Retinal pigment epithelial cell (primary cell): ENCODE measurements at regions not wholly inside any gene's neighbourhood (a gene's known extent, or its start where the extent isn't known, plus 50 kb on each side); places are given as distances from the start of the nearest gene placed in this dataset.

Source experiments
- DNase-seq: peaks from one replicate; pipeline ENCODE4 v3.0.0-alpha.2; 2010; ENCODE audit warnings: low read depth
- H3K4me3 ChIP-seq: 2 replicates; pipeline ENCODE4 v1.5.1; 2011; ENCODE audit warnings: mild to moderate bottlenecking, low read length, control low read depth, moderate library complexity
- CTCF ChIP-seq: conservative IDR thresholded peaks from 2 replicates; pipeline ENCODE4 v1.5.1; 2011; ENCODE audit warnings: low read depth, low read length, control low read depth, inconsistent platforms

GRCh38 chr1:103198076-103198475 is 89.8 kb upstream of the COL11A1 start:
- no peak for DNase-seq
- no peak for TF ChIP-seq CTCF

GRCh38 chr1:103197216-103197615 is 88.9 kb upstream of the COL11A1 start:
- no peak for DNase-seq
- no peak for TF ChIP-seq CTCF
- H3K4me3 ChIP-seq: no peak overlapping the region

More at GRCh38 chr1:103198076-103198475, 89.8 kb upstream of the COL11A1 start:
- H3K4me3 ChIP-seq: no peak overlapping the region

- no peak for TF ChIP-seq CTCF
- no peak for DNase-seq
- no peak overlapping the region for H3K4me3 ChIP-seq
These were observed 86.7 kb upstream of the COL11A1 start for GRCh38 chr1:103194984-103195383.

DNA sequence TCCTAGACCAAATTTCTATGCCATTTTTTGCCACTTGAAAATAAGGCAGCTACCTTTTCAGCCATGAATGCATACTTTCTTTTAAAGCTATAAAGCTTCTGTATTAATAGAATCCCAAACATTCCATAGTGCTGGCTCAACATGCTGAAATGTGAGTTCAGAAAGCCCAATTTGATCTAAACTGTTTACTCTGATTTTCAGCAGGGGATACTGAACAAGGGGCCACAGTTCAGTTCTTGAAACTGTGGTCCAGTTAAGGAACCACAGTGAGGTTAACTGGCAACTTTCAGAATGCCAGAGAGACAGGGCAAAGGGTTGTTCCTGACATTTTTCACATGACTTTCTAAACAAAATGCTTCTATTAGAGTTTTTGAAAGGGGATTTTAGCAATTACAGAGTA is 85.7 kb upstream of the COL11A1 start:
- TF ChIP-seq CTCF: no peak
- no peak for DNase-seq
- no peak overlapping the region for H3K4me3 ChIP-seq

DNA sequence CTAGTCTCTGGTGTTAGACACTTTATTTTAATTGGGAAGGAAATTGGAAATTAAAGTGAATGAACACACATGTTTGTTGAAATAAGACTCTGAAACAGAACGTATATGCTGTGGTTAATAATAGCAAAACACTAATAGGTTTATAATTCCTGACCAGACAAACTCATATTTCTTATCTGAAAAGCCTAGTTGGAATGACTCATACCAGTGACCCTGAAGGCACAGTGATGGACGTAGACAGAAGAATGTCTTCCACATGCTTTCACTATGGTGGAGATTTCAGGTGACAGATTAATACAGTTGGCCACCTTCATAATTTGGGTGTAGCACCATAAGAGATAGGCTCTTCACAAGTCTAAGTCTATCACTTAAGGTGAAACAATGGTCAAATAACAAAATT is 83.0 kb upstream of the COL11A1 start:
- DNase-seq: no peak
- no peak overlapping the region for H3K4me3 ChIP-seq
- no peak for TF ChIP-seq CTCF

- TF ChIP-seq CTCF: no peak
- DNase-seq: no peak
- H3K4me3 ChIP-seq: no peak overlapping the region
These were observed 82.4 kb upstream of the COL11A1 start for GRCh38 chr1:103190766-103191165.

- no peak for DNase-seq
- no peak for TF ChIP-seq CTCF
- H3K4me3 ChIP-seq: no peak overlapping the region
These were observed 79.4 kb upstream of the COL11A1 start for GRCh38 chr1:103187673-103188072.
